Activated T-helper 2 cell treated with anti-CD3 and anti-CD28 coated beads, Interferon-gamma antibody, Interleukin-2, Interleukin-4, amounts not matched to agents 10 μg/mL and 5 μg/mL and 100 μg/mL, durations not matched to agents 14 hours and 24 hours and 36 hours (primary cell): ENCODE measurements at regions not wholly inside any gene's neighbourhood (a gene's known extent, or its start where the extent isn't known, plus 50 kb on each side); places are given as distances from the start of the nearest gene placed in this dataset.
"Not testable (repeated sequence)": the region's sequence is repeated elsewhere in the genome, so short reads cannot be mapped to it uniquely, and the experiment has no call there.

Source experiments
- DNase-seq: peaks from one replicate; pipeline ENCODE4 v3.0.0; 2021; ENCODE audit warnings: low spot score
- H3K27ac Mint-ChIP-seq: one replicate; pipeline ENCODE4 v1.8.0; 2021; ENCODE audit warnings: mixed read lengths
- H3K27me3 Mint-ChIP-seq: one replicate; pipeline ENCODE4 v1.8.0; 2021; ENCODE audit warnings: low read depth, mixed read lengths
- H3K36me3 Mint-ChIP-seq: one replicate; pipeline ENCODE4 v1.8.0; 2021; ENCODE audit warnings: low read depth, mixed read lengths
- H3K4me1 Mint-ChIP-seq: one replicate; pipeline ENCODE4 v1.8.0; 2021; ENCODE audit warnings: low read depth, mixed read lengths
- H3K4me3 Mint-ChIP-seq: one replicate; pipeline ENCODE4 v1.8.0; 2021; ENCODE audit warnings: low read depth, mild to moderate bottlenecking, moderate library complexity, mixed read lengths
- H3K9me3 Mint-ChIP-seq: one replicate; pipeline ENCODE4 v1.8.0; 2021; ENCODE audit warnings: mixed read lengths
- intact Hi-C: fragments of 100-400 bp; cut with micrococcal nuclease; formaldehyde crosslinking; loops from one replicate; pipeline ENCODE4 v1.15.1; 2023

- Mint-ChIP-seq H3K4me3 (no peak overlapping the region), H3K4me1 (no peaks in the 10 kb centered on the region), H3K9me3 (peaks cover 61% of the 10 kb centered on the region), H3K27me3 (no peaks in the 10 kb centered on the region), H3K36me3 (no peaks in the 10 kb centered on the region), H3K27ac (no peak overlapping the region)
- intact Hi-C loops: no loop called here
- no peak for DNase-seq
Observed at GRCh38 chr2:123826729-123827271, 198.3 kb upstream of the CNTNAP5 start.

GRCh38 chr2:123839326-123839725 is 185.8 kb upstream of the CNTNAP5 start:
- H3K9me3 Mint-ChIP-seq: peaks cover 48% of the 10 kb centered on the region

GRCh38 chr2:123840016-123840415 is 185.1 kb upstream of the CNTNAP5 start:
- intact Hi-C loops: no loop called here
- Mint-ChIP-seq H3K4me3 (no peak overlapping the region), H3K9me3 (peaks cover 50% of the 10 kb centered on the region), H3K27me3 (no peaks in the 10 kb centered on the region), H3K27ac (no peak overlapping the region), H3K36me3 (no peaks in the 10 kb centered on the region), H3K4me1 (no peaks in the 10 kb centered on the region)
- DNase-seq: no peak

More at GRCh38 chr2:123839326-123839725, 185.8 kb upstream of the CNTNAP5 start:
- Mint-ChIP-seq H3K4me1 (no peaks in the 10 kb centered on the region), H3K36me3 (no peaks in the 10 kb centered on the region), H3K27ac (no peak overlapping the region), H3K27me3 (no peaks in the 10 kb centered on the region), H3K4me3 (no peak overlapping the region)
- intact Hi-C loops: no loop called here
- no peak for DNase-seq

- no peak for DNase-seq
- H3K4me1 Mint-ChIP-seq: no peaks in the 10 kb centered on the region
- no peak overlapping the region for H3K4me3 Mint-ChIP-seq
- peaks cover 49% of the 10 kb centered on the region for H3K9me3 Mint-ChIP-seq
- H3K27me3 Mint-ChIP-seq: no peaks in the 10 kb centered on the region
- no peak overlapping the region for H3K27ac Mint-ChIP-seq
- no peaks in the 10 kb centered on the region for H3K36me3 Mint-ChIP-seq
- intact Hi-C loops: no loop called here
Observed at GRCh38 chr2:123840574-123840973, 184.5 kb upstream of the CNTNAP5 start.

- intact Hi-C loops: no loop called here
- DNase-seq: no peak
- Mint-ChIP-seq H3K27ac (no peak overlapping the region), H3K36me3 (no peaks in the 10 kb centered on the region), H3K4me3 (no peak overlapping the region), H3K27me3 (no peaks in the 10 kb centered on the region), H3K9me3 (peaks cover 47% of the 10 kb centered on the region), H3K4me1 (no peaks in the 10 kb centered on the region)
Observed at GRCh38 chr2:123851281-123851680, 173.8 kb upstream of the CNTNAP5 start.

GRCh38 chr2:123853161-123853560 is 171.9 kb upstream of the CNTNAP5 start:
- intact Hi-C loops: no loop called here
- DNase-seq: no peak
- Mint-ChIP-seq H3K27me3 (no peaks in the 10 kb centered on the region), H3K9me3 (peaks cover 48% of the 10 kb centered on the region), H3K4me3 (no peak overlapping the region), H3K36me3 (no peaks in the 10 kb centered on the region), H3K4me1 (no peaks in the 10 kb centered on the region), H3K27ac (no peak overlapping the region)

- H3K9me3 Mint-ChIP-seq: peaks cover 62% of the 10 kb centered on the region
- H3K4me3 Mint-ChIP-seq, DNase-seq, H3K36me3 Mint-ChIP-seq, intact Hi-C loops, H3K4me1 Mint-ChIP-seq, H3K27me3 Mint-ChIP-seq, H3K27ac Mint-ChIP-seq: not testable (repeated sequence)
Observed at GRCh38 chr2:123859031-123859430, 166.1 kb upstream of the CNTNAP5 start.

GRCh38 chr2:123864416-123864815 is 160.7 kb upstream of the CNTNAP5 start:
- H3K27ac Mint-ChIP-seq: no peak overlapping the region
- no peaks in the 10 kb centered on the region for H3K27me3 Mint-ChIP-seq
- peaks cover 30% of the 10 kb centered on the region for H3K9me3 Mint-ChIP-seq
- H3K4me1 Mint-ChIP-seq: no peaks in the 10 kb centered on the region
- H3K36me3 Mint-ChIP-seq: no peaks in the 10 kb centered on the region
- no peak for DNase-seq
- intact Hi-C loops: no loop called here
- H3K4me3 Mint-ChIP-seq: no peak overlapping the region

GRCh38 chr2:123870206-123870880 is 154.7 kb upstream of the CNTNAP5 start:
- H3K36me3 Mint-ChIP-seq: no peaks in the 10 kb centered on the region
- H3K9me3 Mint-ChIP-seq: peaks cover 13% of the 10 kb centered on the region
- H3K27me3 Mint-ChIP-seq: no peaks in the 10 kb centered on the region
- DNase-seq: no peak
- H3K27ac Mint-ChIP-seq: no peak overlapping the region
- H3K4me1 Mint-ChIP-seq: no peaks in the 10 kb centered on the region
- no peak overlapping the region for H3K4me3 Mint-ChIP-seq
- intact Hi-C loops: no loop called here

GRCh38 chr2:123870881-123871276 is 154.2 kb upstream of the CNTNAP5 start:
- intact Hi-C loops: no loop called here
- no peak for DNase-seq
- no peak overlapping the region for H3K4me3 Mint-ChIP-seq
- H3K9me3 Mint-ChIP-seq: peaks cover 16% of the 10 kb centered on the region
- H3K27ac Mint-ChIP-seq: no peak overlapping the region
- H3K4me1 Mint-ChIP-seq: no peaks in the 10 kb centered on the region
- no peaks in the 10 kb centered on the region for H3K36me3 Mint-ChIP-seq
- H3K27me3 Mint-ChIP-seq: no peaks in the 10 kb centered on the region

- Mint-ChIP-seq H3K27ac (no peak overlapping the region), H3K36me3 (no peaks in the 10 kb centered on the region), H3K27me3 (no peaks in the 10 kb centered on the region), H3K9me3 (peaks cover 60% of the 10 kb centered on the region), H3K4me3 (no peak overlapping the region), H3K4me1 (no peaks in the 10 kb centered on the region)
- DNase-seq: no peak
- intact Hi-C loops: no loop called here
Observed at GRCh38 chr2:123890148-123890547, 134.9 kb upstream of the CNTNAP5 start.

- H3K36me3 Mint-ChIP-seq: no peaks in the 10 kb centered on the region
- H3K9me3 Mint-ChIP-seq: peaks cover 53% of the 10 kb centered on the region
- intact Hi-C loops: no loop called here
- H3K27me3 Mint-ChIP-seq: no peaks in the 10 kb centered on the region
- DNase-seq: no peak
- H3K4me3 Mint-ChIP-seq: no peak overlapping the region
- H3K4me1 Mint-ChIP-seq: no peaks in the 10 kb centered on the region
- no peak overlapping the region for H3K27ac Mint-ChIP-seq
Observed at GRCh38 chr2:123894167-123894566, 130.9 kb upstream of the CNTNAP5 start.

GRCh38 chr2:123895651-123896050 is 129.4 kb upstream of the CNTNAP5 start:
- Mint-ChIP-seq H3K4me3 (no peak overlapping the region), H3K27me3 (no peaks in the 10 kb centered on the region), H3K4me1 (no peaks in the 10 kb centered on the region), H3K9me3 (peaks cover 50% of the 10 kb centered on the region), H3K27ac (no peak overlapping the region), H3K36me3 (no peaks in the 10 kb centered on the region)
- no peak for DNase-seq
- intact Hi-C loops: no loop called here
